GM19324 (cell line): ENCODE measurements at regions not wholly inside any gene's neighbourhood (a gene's known extent, or its start where the extent isn't known, plus 50 kb on each side); places are given as distances from the start of the nearest gene placed in this dataset.
A peak's percentile ranks its signal among the peaks of the same experiment; 100 is the strongest.

Source experiments
- ATAC-seq: cut with Tn5 transposase; IDR thresholded peaks from one replicate; pipeline ENCODE4 v1.9.1; 2021; ENCODE audit warnings: mild to moderate bottlenecking, moderate library complexity; ENCODE audit not compliant: unreplicated experiment, low FRiP score

DNA sequence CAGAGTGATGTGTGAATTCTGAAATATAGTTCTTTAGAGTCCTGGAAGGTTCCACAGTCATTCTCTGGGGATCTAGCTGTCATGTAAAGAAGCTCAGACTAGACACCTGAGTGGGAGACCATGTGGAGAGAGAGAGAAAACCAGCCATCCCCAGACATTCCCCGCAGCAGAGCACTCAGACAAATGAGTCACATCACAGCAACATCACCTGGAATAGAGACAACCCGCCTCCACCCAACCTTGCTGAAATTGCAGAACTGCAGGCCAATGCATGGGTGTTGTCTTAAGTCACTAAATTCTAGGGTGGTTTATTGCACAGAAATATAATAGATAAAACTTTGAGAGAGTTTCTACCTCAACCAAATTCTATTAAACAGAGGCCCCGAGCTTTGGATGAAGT is 392.0 kb upstream of the DYNLRB2 start:
- no peak for ATAC-seq

DNA sequence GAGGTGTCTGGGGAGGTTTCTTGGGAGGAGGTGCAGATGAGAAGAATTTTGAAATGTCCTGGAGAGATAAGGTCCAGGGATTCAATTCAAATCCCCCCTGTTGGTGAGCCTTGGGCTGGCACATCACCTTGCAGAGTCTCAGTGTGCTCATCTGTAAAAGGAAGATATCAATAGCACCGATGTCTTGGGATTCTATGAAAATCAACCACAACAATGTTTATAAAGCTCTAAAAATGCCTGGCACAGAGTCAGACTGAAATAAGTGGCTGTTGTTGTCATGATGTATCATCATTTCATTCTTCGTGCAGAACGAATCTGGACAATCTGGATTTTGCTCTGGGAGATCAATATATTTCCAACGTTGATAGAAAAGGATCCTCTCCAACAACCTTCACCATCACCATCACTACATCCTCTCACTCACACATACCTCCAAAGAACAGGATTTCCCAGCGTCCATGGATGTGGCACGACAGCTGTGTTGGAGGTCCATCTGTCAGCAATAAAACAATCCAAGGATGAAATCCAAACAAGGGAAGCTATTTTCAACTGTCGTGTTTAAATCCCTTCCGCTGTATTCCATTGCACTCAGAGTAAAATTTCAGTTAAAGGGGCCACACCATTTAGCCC is 393.7 kb upstream of the DYNLRB2 start:
- ATAC-seq, result no peak

DNA sequence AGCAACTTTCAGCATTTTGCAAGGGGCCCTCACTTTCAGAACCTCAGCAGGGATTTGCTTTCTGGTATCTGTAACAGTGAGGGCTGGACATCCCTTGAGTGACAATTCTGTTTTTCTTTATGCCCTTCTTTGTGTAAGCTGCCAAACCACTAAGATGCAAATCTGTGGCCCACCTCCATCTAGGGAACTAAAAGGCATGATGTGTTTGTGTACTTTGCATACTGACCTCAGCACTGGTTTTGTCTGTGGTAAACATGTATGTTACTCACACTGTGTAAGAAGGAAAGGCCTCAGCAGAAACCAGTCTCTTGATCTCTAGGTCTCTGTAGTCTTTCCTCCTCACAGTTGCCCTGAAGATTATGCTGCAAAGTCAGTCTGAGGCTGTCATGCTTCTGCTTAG is 396.6 kb upstream of the DYNLRB2 start:
- ATAC-seq, result peak; percentile 99

DNA sequence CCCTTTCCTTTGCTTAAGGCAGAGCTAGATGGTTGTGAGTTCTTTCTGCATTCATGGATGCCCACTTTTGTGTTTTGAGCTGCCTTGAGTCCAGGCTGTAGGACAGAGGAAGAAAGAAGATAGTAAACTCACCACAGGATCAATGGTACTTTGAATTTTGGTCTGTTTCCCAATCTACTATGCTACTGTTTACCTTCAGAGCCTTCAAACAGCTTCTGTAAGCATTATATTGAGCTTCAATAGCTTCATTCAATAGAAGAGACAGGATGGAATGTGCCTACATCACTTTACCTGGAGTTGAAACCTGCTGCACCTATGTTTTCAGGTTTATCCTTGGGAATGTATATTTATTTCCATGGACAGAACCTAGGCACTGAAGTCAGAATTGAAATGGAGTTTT is 397.9 kb upstream of the DYNLRB2 start:
- no peak for ATAC-seq

DNA sequence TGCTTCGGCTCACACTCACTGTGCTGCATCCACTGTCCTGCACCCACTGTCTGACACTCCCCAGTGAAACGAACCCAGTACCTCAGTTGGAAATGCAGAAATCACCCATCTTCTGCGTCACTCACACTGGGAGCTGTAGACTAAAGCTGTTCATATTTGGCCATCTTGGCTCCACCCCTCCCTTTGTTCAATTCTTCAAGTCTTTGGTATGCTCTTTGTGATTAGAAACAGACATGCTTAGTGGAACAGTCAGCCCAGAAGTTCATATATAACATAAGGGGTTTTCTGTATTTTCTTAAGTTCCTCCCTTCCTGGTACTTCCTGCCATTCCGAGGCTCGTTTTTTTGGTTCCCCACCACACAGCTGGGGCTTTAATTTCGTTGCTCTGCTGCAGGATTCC is 398.5 kb upstream of the DYNLRB2 start:
- no peak for ATAC-seq

DNA sequence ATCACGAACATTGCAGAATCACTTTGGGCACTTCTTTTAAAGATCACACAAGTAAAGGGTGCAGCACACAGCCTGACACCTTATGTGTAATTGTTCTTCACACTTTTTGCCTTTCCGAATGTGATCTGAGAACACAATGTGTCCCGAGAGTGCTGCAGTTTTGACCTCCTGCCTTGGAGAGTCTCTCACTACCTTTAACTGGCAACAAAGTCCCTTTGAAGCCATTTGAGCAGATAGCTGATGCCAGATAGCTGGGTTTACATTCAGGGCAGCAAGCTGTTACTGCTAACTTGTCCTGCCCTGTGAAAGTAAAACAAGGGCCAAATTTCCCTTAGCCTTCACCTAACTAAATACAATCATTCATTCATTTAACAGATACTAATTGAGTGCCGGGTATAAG is 411.0 kb upstream of the DYNLRB2 start:
- ATAC-seq, result no peak

DNA sequence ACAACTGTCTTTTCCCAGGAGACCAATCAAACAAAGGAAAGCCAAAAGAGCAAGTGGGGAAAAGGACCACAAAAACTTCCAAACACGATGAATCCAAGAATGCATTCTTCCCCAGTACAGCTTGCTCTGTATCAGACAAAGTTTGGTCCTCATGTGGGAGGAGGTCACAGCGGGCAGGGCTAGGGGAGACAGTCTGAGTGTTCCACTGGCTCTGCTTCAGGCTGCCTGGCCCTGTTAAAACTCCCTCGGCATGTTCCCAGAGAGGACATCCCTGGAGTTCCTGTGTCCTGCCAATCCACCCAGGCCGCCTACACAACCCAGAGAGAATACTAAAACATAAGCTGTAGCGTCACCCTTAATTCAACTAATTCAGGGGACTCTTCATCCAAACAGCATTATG is 415.1 kb upstream of the DYNLRB2 start:
- no peak for ATAC-seq

DNA sequence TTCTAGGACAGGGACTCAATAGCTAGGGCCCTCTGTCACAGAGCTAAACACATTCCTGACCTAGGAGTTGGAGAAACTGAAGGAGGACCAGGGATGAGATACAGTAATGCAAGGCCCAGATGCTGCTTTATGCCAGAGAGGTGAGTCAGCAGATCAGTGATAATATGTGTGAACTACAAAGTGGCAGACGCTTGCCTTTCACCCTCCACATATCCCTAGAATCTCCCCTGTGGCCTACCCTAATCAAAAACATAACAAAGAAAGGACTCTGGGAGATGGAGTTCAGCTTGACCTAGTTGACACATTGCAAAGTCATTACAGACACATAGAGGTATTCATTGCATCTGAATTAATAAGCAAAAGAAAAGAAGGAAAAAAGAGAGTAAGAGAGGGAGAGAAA is 417.6 kb upstream of the DYNLRB2 start:
- no peak for ATAC-seq

DNA sequence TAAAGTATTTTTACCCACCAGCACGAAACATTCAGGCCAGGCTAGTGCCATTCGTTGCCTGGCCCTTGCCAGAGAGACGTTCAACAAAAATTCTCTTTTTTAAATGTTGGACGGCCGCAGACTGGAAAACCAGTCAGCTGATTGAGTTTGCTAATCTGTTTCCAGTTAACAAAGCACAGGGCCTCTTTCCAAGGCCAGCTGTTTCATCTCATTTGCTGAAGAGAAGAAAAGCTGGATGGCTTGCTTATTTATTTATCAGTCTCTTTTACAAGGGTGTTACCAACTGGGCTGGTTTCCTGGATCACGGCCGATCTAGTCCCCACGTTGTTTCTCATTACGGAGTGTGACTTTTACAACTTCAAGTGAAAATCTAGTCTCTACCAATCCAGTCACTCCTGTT is 418.7 kb upstream of the DYNLRB2 start:
- ATAC-seq, result no peak

DNA sequence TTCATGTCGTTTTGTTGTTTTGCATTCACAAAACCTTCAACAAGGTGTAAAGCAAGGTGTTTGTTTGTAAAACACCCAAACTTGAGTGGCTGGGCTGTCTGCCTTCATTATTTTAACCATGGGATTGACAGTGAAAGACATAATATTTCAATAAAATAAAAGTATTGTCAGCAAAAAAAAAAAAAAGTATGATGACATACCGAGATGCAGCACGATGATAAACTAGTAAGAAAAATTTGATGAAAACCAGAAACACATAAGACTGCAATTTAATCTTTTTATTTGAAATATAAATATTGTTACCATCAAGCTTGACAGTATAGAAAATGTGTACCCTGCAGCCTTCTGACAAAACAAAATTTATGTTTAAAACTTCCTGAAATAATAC is 419.3 kb upstream of the DYNLRB2 start:
- ATAC-seq, result no peak

DNA sequence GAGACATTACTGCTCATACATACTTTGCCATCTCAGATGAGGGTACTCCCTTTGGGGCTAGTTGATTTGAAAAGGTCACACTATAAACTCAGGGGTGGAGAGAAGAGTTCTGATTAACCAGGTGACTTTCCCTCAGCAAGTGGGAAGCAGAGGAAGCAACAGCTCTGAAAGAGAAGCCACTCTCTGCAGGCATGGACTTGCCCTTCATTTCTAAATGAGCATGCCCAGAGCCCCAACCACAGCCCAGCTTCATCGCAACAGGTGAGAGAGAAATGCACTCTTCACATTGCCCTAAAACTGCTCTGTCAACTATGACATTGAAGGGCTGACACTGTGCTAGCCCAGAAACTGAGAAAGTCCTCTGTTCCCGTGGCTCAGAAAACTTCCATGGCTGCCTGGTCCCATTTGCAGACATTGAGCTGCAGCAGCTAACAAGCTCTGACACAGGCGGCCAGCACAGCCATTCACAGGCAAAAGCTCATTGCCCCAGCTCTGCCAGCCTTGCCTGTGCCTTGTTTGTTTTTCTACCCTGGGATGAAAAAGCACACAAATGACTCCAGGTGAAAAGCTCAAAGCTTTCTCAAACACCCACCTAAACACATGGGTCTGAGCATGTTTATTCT is 419.8 kb upstream of the DYNLRB2 start:
- no peak for ATAC-seq

DNA sequence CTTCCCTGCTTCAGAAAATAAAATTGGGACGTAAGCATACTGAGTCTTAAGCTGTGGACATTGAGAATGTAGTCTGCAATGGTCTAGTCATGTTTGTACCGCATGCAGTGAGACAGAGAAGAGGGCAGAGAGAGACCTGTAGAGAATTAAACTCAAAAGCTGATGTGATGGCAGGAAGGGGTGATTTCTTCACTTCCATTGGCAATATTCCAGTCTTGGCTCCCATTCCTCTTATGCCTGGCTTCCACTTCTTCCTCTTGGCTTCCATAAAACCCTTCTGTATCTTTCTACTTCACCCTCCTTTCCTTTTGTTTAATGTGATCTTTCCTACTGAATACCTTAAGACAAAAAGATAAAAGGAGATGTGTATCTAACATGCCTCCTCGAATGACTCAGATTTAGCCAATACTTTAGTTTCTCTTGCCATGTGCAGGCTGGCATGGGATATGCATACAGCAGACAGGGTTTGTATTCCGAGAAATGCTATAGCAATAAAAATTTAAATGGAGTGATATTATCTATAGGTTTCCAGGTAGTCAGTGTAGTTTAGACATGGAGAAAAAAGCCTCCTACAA is 423.1 kb upstream of the DYNLRB2 start:
- ATAC-seq, result no peak

DNA sequence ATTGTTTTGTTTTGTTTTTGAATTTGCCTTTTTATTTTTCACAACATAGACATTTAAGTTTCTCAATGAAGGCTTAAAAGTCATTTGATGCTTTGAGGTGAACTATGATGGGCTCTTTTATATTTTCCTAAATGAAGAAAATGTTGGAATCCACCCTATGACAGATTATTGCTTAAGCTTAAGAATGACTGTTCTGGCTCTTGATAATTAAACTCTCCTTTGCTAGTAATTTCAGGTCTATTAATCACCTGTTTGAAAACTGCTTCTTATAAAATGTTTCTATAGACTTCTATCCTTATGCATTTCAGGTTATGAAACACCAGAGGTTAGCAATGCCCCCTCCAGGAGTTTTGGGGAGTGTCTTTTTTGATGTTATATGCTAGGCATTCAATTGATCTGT is 424.1 kb upstream of the DYNLRB2 start:
- no peak for ATAC-seq

DNA sequence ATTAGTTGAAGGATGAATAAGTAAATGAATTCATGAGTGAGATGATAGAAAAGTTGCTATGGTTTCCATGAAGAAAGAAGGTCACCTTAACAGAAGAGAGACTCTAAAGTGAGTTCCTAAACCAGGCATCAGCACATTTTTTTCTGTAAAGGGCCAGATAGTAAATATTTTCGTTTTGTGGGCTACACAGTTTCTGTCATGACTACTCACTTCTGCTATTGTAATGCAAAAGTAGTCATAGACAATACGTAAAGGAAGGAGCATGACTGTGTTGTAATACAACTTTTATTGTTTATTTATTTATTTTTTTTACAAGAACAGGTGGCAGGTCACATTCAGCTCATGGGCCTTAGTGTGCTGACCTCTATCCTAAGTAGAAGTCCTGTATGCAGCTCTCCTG is 426.1 kb upstream of the DYNLRB2 start:
- ATAC-seq, result no peak

DNA sequence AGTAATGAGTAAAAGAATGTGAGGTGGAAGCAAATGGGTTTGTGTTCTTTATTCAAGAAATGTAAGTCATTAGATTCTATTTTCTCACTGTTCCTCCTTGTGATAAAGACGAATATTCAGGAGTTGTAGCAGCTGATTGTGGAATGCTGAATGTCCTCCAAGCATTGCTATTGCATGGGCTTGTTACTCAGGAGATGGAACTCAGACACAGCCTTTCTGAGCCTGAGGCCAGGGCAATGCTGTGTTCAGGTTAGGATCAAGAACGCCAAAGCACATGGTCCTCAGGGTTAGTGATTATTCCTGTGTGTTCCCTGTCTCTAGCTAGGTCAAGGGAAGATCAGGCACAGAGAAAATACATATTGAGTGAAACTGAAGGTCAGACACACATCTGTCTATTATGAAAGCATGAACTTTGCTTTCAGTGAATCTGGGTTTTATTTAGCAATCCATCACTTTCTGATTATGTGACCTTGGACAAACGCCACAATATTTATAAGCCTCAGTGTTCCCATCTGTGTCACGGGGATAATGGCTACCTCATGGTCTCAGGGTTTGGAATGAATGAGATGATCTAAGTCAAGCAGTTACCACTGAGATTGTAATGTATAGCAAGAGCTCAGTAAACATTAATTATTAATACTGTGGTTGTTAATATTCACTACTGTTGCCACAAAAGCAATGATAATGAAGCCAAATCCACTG is 426.8 kb upstream of the DYNLRB2 start:
- ATAC-seq, result no peak

DNA sequence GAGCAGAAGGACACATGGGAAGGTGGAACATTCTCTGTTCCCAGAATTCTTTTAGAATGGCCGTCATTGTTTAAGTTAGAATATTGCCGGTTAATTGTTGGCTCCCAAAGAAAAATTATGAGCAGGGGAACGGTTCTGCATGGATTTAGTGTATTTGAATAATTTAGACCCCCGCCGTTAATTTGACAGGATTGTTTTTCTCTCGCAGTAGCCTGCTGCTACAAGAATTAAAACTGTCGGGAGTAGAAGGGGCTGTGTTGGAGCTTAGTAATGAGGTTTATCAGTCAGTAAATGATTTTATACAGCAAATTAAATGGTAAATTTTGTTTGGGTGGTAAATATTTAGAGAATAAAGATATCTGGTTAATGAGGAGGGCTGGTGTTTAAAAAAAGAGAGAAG is 431.2 kb upstream of the DYNLRB2 start:
- no peak for ATAC-seq

DNA sequence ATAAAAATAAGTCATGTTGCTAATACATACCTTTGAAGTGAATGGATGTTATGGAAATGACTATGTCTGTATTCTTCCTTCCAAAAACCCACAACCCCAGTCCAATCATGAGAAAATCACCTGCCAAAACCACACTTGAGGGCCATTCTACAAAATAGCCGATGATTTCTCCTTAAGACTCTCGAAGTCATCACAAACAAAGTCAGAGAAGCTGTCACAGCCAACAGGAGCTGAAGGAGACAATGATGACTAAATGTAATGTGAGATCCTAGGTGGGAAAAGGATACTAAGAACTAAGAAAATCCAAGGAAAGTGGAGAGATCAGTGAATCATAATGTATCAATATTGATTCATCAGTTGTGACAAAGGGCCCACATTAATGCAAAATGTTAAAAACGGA is 432.9 kb upstream of the DYNLRB2 start:
- no peak for ATAC-seq

DNA sequence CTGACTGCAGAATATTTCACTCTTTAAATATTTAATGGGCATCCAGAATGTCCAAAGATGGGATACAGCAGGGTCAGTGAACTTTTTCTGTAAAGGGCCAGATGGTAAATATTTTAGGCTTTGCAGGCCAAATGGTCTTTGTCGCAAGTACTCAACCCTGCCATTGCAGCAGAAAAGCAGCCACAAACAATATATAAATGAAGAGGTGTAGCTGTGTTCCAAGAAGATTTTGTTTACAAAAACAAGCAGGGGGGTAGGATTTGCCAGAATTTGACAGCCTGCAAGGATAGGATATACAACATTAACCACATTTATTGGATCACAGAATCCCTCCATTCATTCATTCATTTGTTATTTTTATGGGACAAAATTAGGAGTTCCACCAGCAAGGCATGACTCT is 435.0 kb upstream of the DYNLRB2 start:
- no peak for ATAC-seq

DNA sequence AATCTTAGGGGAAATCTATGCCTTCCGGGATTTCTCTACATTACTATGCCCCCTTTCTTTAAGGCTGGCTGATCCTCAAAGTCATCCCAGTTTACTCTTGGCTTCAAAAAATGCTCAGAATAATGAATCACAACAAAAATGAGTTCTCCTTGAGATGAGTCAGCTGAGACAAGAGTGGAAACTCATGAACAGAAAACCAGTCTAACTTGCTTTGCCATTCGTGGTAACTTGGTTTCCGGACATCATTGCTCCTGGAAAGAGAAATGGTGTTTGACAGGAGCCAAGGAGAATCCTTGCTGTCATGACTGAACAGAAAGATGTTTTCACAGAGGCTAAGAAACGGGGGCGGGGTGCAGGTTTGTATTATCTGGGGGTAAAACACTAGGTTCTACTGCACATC is 435.6 kb upstream of the DYNLRB2 start:
- ATAC-seq, result no peak

DNA sequence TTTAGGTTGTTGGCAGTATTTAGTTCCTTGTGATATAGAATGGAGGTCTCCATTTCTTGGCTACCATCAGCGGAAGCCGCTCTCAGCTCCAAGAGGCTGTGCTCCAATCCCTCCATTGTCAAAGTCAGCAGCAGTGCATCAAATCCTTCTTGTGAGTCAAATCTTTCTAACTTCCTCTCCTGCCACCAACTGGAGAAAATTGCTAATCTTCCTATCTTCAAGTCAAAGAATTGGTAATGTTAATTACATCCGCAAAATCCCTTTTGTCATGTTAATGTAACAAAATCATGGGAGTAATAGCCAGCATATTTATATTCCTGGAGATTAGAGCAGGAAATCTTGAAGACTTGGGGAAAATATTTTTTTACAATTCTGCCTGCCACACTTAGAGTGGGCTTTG is 436.4 kb upstream of the DYNLRB2 start:
- ATAC-seq, result no peak

DNA sequence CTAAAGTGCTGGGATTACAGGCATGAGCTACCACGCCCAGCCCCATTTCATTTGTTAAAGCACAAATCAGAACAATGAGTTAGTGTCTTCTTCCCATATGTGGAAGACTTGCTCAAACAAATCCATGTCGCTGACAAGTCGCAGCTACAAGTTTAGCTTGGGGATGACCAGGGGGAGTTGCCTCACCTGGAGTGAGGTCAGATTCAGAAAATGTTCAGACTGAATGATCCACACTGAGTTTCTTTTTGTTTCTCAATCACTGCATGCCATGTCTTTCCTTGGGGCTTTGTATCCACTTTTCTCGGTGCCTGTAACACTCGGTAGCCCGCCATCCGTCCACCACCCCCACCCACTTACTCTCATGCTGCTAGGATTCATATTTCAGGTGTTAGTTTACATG is 437.3 kb upstream of the DYNLRB2 start:
- no peak for ATAC-seq
